Transverse colon (tissue), 4 donors: ENCODE measurements at regions not wholly inside any gene's neighbourhood (a gene's known extent, or its start where the extent isn't known, plus 50 kb on each side); places are given as distances from the start of the nearest gene placed in this dataset.

ENCODE experiments used
- CTCF ChIP-seq, 5 experiments: fragments of 200-600 bp in 3 of 5; fragments of 450-650 bp in 2 of 5; sonication (generic) in 3 of 5; IDR thresholded peaks; 1 replicate in 2 of 5; 2 replicates in 3 of 5; pipeline ENCODE4 v1.5.1; 2016 to 2017; ENCODE audit warnings: antibody characterized with exemption in 5 of 5, inconsistent platforms in 3 of 5, mild to moderate bottlenecking in 2 of 5, moderate library complexity in 1 of 5
- POLR2AphosphoS5 ChIP-seq, 3 donors: sonication (generic); formaldehyde crosslinking; IDR thresholded peaks; one replicate each; pipeline ENCODE4 v1.6.1; 2016; ENCODE audit warnings: antibody characterized with exemption in 3 of 3

GRCh38 chr6:26186652-26187051 is 99.4 kb downstream of the HFE start:
- no peak for TF ChIP-seq CTCF (IDR thresholded peaks at IDR 0.05)
- no peak for TF ChIP-seq POLR2AphosphoS5 (IDR thresholded peaks at IDR 0.05)
